ENCODE measurements at regions not wholly inside any gene's neighbourhood (a gene's known extent, or its start where the extent isn't known, plus 50 kb on each side); places are given as distances from the start of the nearest gene placed in this dataset.
A peak's percentile ranks its signal among the peaks of the same experiment; 100 is the strongest.

DNA sequence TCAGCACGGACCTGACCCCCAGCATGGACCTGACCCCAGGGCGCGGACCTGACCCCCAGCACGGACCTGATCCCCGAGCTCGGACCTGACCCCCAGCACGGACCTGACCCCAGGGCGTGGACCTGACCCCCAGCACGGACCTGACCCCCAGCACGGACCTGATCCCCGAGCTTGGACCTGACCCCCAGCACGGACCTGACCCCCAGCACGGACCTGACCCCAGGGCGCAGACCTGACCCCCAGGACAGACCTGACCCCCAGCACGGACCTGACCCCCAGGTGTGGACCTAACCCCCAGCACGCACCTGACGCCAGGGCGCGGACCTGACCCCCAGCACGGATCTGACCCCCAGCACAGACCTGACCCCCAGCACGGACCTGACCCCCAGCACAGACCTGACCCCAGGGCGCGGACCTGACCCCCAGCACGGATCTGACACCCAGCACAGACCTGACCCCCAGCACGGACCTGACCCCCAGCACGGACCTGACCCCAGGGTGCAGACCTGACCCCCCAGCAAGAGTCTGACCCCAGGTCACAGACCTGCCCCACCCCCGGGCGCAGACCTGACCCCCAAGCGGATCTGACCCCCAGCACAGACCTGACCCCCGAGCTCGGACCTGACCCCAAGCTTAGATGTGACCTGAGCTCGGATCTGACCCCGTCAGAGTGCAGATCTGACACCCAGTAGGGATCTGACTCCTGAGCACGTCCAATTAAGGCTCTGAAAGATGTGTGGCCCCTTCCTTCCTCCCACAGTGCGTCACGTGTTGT is 98.7 kb downstream of the C16orf95 start:
- TF ChIP-seq, protein P1, sequence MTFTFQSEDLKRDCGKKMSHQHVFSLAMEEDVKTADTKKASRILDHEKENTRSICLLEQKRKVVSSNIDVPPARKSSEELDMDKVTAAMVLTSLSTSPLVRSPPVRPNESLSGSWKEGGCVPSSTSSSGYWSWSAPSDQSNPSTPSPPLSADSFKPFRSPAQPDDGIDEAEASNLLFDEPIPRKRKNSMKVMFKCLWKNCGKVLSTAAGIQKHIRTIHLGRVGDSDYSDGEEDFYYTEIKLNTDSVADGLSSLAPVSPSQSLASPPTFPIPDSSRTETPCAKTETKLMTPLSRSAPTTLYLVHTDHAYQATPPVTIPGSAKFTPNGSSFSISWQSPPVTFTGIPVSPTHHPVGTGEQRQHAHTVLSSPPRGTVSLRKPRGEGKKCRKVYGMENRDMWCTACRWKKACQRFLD (tag by site-specific recombination; IDR thresholded peaks at IDR 0.05), result no peak
- TF ChIP-seq ZNF223 (tag by site-specific recombination; IDR thresholded peaks at IDR 0.05), result no peak
- no peak for TF ChIP-seq HOXC10 (CRISPR knock-in tag; IDR thresholded peaks at IDR 0.05)
- TF ChIP-seq ZNF837 (tag by site-specific recombination; IDR thresholded peaks at IDR 0.05), result no peak
- TF ChIP-seq, protein P2, sequence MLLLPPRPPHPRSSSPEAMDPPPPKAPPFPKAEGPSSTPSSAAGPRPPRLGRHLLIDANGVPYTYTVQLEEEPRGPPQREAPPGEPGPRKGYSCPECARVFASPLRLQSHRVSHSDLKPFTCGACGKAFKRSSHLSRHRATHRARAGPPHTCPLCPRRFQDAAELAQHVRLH (tag by site-specific recombination; IDR thresholded peaks at IDR 0.05), result no peak
- TF ChIP-seq, protein P3, sequence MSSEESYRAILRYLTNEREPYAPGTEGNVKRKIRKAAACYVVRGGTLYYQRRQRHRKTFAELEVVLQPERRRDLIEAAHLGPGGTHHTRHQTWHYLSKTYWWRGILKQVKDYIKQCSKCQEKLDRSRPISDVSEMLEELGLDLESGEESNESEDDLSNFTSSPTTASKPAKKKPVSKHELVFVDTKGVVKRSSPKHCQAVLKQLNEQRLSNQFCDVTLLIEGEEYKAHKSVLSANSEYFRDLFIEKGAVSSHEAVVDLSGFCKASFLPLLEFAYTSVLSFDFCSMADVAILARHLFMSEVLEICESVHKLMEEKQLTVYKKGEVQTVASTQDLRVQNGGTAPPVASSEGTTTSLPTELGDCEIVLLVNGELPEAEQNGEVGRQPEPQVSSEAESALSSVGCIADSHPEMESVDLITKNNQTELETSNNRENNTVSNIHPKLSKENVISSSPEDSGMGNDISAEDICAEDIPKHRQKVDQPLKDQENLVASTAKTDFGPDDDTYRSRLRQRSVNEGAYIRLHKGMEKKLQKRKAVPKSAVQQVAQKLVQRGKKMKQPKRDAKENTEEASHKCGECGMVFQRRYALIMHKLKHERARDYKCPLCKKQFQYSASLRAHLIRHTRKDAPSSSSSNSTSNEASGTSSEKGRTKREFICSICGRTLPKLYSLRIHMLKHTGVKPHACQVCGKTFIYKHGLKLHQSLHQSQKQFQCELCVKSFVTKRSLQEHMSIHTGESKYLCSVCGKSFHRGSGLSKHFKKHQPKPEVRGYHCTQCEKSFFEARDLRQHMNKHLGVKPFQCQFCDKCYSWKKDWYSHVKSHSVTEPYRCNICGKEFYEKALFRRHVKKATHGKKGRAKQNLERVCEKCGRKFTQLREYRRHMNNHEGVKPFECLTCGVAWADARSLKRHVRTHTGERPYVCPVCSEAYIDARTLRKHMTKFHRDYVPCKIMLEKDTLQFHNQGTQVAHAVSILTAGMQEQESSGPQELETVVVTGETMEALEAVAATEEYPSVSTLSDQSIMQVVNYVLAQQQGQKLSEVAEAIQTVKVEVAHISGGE (tag by site-specific recombination; conservative IDR thresholded peaks at IDR 0.05; ENCODE audit: low read depth), result no peak
- no peak for TF ChIP-seq ZNF558 (tag by site-specific recombination; IDR thresholded peaks at IDR 0.05)
- TF ChIP-seq ZNF2 (tag by site-specific recombination; IDR thresholded peaks at IDR 0.05), result no peak
- Histone ChIP-seq H3K4me3 (ENCODE audit: low read depth, low read length) (no peak overlapping the region), H3K4me1 (ENCODE audit: control insufficient read depth, insufficient read depth, low read length) (no peaks in the 10 kb centered on the region), H3K9me3 (ENCODE audit: control insufficient read depth, insufficient read depth, low read depth, low read length) (no peaks in the 10 kb centered on the region), H3K36me3 (ENCODE audit: control insufficient read depth in 2 of 2, insufficient read depth in 1 of 2, low read length in 2 of 2) (no peaks in the 10 kb centered on the region), H3K27ac (ENCODE audit: extremely low read depth, low read depth, low read length) (no peak overlapping the region)
- ChIA-PET POLR2A (no interaction called here), CTCF (no interaction called here)

DNA sequence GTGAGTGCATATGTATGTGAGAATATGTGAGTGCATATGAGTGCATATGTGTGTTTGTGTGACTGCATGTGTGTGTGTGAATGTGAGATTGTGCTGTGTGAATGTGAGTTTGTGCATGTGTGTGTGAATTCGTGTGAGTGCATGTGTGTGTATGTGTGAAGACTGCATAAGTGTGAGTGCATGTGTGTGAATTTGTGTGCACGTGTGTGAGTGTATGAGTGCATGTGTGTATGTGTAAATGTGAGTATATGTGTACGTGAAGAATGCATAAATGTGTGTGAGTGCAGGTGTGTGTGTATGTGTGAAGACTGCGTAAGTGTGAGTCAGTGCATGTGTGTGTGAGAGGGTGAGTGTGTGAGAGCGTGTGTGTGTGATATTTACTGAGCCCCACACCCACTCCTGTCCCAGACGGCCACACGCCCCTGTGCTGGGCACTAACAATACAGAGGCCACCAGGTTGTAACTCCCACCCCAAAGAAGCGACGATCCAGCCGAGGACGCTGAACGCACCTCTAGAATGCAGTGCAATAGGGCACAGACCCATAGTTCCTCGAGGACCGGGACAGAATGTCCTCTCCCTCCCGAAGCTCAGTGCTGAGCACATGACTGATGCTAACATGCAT is 97.8 kb downstream of the C16orf95 start:
- H3K4me1 ChIP-seq (ENCODE audit: control insufficient read depth, insufficient read depth, low read length), result no peaks in the 10 kb centered on the region
- H3K27ac ChIP-seq (ENCODE audit: extremely low read depth, low read depth, low read length), result no peak overlapping the region
- ChIA-PET POLR2A (no interaction called here), CTCF (interaction anchor here (0.6 kb wide), 1 partner anchor 851 kb away, joined by 3 read pairs; no protein-coding TSS in a partner anchor)
- no peak for TF ChIP-seq PRDM2 (tag by site-specific recombination; IDR thresholded peaks at IDR 0.05; ENCODE audit: borderline replicate concordance)
- TF ChIP-seq ZNF146 (tag by site-specific recombination; IDR thresholded peaks at IDR 0.05), result no peak
- TF ChIP-seq ZNF837 (tag by site-specific recombination; IDR thresholded peaks at IDR 0.05), result no peak
- TF ChIP-seq ZNF18 (tag by site-specific recombination; IDR thresholded peaks at IDR 0.05), result 0 out of 2 replicates have a peak, but pooled peaks have one; percentile 21
- TF ChIP-seq ZNF529 (tag by site-specific recombination; IDR thresholded peaks at IDR 0.05; ENCODE audit: insufficient replicate concordance), result no peak
- TF ChIP-seq MYNN (tag by site-specific recombination; IDR thresholded peaks at IDR 0.05; ENCODE audit: borderline replicate concordance), result no peak
- H3K9me3 ChIP-seq (ENCODE audit: control insufficient read depth, insufficient read depth, low read depth, low read length), result no peaks in the 10 kb centered on the region
- H3K4me3 ChIP-seq (ENCODE audit: low read depth, low read length), result no peak overlapping the region
- H3K36me3 ChIP-seq (ENCODE audit: control insufficient read depth in 2 of 2, insufficient read depth in 1 of 2, low read length in 2 of 2), result no peaks in the 10 kb centered on the region
